HG02588 (cell line): ENCODE measurements at regions not wholly inside any gene's neighbourhood (a gene's known extent, or its start where the extent isn't known, plus 50 kb on each side); places are given as distances from the start of the nearest gene placed in this dataset.

Experiments used
- ATAC-seq: cut with Tn5 transposase; IDR thresholded peaks from one replicate; pipeline ENCODE4 v1.9.1; 2021; ENCODE audit warnings: mild to moderate bottlenecking, moderate library complexity; ENCODE audit not compliant: unreplicated experiment

DNA sequence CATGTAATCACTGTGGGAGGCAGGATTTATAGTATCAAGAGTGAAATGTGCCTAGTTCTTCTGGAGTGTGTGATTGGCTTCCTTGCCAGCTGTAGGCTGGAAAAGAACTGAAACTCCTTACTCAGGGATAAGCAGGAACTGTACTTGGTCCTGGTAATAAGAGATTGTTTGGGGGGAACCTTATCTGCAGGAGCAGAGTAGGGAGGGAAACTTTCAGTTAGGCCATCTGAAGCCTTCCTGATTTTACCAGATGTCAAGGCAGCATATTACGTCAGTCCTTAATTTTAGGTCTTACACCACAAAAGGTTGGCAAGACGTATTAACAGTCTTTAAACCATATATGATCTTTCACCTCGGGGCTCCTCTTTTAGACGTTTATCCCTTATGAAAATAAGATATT lies 231.5 kb upstream of the FMR1 start:
- no peak for ATAC-seq

DNA sequence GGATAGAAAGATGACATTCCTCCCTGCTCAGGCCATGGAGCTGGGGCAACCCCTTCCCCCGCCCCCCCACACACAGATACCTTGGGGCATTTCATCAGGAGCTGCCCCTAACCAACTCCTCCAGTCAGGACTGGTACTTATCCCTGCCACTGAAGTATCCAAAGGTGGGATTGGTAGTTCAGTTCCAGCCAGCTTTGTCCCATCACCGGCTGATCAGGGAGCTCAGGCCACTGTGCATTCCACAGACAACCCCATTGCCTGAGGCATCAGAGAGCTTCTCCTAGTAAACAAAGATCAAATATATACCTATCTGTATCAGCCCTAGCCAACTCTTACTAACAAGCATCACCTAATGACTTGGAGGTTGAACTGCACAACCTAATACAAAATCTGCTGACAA lies 218.2 kb upstream of the FMR1 start:
- no peak for ATAC-seq

DNA sequence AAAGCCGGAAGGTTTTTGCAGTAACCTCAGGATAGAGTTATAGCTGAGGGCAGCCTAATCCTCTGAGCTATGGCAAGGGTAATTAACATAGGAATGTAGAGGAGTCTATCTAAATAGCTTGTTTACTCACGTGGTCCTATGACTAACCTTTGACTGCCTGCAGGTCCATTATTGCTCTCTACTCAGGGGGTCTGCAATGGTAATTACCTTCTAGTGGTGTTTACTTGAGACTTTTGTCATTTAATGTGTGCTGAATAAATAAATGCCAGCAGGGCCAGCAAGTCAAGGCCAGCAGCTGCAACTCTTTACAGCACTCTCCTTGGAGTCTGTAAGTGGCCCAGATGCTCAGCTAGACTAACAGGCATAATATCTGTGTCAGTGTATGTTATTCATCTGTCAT lies 212.7 kb upstream of the FMR1 start:
- ATAC-seq = no peak

- ATAC-seq = no peak
Observed at GRCh38 chrX:147710301-147710700, 201.4 kb upstream of the FMR1 start.

- no peak for ATAC-seq
Observed at GRCh38 chrX:147733369-147733768, 178.3 kb upstream of the FMR1 start.

- no peak for ATAC-seq
Observed at GRCh38 chrX:147735364-147735763, 176.4 kb upstream of the FMR1 start.

- no peak for ATAC-seq
Observed at GRCh38 chrX:147736045-147736444, 175.7 kb upstream of the FMR1 start.

- no peak for ATAC-seq
Observed at GRCh38 chrX:147737690-147738089, 174.0 kb upstream of the FMR1 start.

- ATAC-seq = no peak
Observed at GRCh38 chrX:147738265-147738664, 173.5 kb upstream of the FMR1 start.

DNA sequence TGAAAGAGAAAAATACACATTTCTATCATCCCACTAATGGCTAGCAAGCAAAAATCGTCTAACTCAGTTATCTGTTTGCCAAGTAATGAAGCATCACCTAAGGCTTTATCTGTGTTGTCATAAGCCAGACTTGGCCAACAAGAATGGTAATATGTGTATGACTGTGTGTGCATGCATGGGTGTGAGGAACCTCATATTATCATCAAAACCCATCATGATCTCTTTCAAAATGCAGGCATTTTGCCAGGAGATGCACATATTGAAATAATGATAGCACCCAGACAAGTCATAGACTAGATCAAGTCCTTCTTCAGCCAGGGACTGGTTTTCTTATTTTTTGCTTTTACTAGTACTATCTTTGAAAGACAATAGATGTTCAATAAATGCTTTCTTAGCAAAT lies 172.5 kb upstream of the FMR1 start:
- ATAC-seq = no peak

DNA sequence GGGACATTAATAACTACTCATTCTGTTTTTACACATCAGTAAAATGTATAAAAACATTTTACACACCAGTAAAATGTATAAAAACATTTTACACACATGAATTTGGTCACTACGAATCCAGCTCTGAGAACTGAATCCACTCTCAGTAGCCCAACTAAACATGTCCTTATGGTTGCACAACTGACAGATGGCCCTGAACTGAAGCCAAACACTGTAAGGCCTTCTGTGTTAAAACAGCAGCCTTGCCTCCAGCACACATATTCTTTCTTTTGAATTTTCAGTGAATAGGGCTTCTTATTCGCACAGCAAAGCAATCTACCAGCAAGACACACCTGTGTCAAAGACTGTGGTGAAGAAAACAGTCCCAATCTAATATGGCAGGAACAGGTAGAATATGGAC lies 169.9 kb upstream of the FMR1 start:
- ATAC-seq = no peak

DNA sequence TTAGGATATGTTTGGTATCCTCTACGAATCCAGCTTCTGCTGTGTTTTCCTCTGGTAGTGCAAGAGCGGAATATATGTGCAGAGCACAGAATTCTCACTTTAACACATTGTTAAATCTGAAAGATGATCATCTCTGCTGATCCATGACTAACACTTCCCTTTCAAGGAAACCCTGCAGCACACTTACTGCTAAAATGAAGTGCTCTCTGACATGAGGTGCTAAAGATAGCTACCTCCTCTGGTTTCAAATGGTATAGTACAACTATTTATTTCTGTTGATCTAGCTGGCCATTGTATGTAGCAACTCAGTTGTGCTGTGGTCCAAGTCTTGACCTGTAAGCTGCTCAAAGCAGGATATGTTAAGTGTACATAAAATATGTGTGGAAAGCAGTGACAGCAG lies 162.4 kb upstream of the FMR1 start:
- ATAC-seq = no peak

GRCh38 chrX:147757750-147758149 lies 154.0 kb upstream of the FMR1 start:
- no peak for ATAC-seq

GRCh38 chrX:147763131-147763530 lies 148.6 kb upstream of the FMR1 start:
- no peak for ATAC-seq

DNA sequence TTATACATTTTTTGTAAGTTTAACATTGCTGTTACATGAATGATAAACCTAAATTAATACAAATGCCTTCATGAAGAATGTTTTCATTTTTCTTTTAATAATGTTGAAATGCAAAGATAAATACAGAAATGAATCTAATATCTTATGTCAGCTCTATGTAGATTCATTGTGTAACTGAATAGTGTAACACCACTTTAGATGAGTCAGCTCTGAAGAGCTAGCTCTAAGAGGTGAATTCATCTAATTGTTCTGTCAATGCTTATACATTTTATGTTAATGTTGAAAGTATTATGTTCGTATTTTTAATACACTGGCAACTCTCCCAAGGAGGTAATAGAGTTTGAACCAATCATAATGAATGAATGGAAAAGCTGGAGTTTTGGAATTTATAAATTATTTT lies 146.9 kb upstream of the FMR1 start:
- no peak for ATAC-seq

DNA sequence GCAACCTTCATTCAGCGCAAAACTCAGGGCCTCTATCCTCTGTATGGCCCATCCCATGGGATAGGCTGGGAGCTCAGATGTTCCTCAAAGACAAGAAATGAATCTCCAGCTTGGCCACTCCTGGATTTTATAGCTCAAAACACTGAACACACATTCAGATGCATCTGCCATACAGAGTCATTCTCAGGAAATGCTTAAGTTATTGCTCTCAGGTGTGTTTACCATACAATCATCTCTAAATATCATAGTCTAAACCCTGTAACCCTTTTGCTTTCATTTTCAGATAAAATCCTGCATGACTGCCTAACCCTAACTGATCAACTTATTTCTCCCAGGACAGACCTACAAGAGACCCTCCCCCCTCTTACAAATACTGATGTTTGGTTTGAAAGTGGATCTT lies 140.9 kb upstream of the FMR1 start:
- ATAC-seq = no peak

DNA sequence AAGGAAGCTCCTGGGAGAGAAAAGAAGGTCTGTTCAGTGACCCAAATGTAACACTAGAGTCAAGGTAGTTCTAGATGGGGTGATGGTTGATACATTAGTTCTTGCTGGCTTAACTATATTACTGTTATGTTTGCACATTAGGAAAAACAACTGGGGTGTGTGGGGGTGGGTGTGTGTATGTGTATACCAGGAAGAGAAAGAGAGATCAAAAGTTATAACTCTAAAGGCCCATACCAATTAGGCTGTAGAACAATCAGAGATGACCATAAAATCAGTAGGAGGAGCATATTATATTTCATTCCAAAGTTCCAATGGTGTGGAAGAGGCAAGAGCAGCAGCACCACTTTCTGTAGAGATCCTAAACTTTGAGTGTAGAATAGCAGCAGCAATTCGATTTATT lies 134.7 kb upstream of the FMR1 start:
- ATAC-seq = no peak

DNA sequence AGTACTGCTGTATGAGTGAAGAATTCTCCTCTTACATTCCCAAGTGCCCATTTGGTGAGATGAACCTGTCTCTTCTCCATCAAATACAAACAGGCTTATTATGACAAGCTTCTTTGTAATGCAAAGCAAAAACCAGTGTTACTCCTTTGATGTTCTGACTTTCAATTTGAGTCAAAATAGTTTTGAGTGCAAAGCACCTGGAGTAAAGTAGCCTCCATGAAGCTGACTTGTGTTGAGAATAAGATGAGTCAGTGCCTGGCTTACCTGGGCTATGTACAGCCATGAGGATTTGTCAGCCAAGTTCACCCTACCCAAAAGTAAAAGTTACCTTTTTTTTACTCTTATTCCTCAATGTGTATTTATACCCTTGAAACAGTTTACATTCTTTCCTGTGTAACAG lies 132.5 kb upstream of the FMR1 start:
- no peak for ATAC-seq

DNA sequence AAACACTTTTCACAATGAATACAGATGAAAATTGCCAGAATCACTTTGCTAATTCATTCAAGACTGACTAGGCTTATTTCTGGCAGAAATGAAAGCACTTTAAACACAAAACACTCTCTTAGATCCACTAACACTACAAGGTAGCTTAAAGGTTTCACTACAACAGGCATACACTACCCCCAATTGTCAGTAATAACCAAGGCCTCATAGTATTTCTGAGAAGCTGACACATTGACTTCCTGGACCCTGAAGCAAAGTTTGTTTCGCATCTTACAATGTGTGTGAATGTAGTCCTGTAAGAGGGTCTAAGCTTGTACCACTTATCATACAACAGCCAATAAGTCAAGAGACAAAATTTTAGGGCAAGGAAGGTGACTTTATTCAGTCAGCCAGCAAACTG lies 129.9 kb upstream of the FMR1 start:
- no peak for ATAC-seq

GRCh38 chrX:147788641-147789350 lies 122.9 kb upstream of the FMR1 start:
- no peak for ATAC-seq

DNA sequence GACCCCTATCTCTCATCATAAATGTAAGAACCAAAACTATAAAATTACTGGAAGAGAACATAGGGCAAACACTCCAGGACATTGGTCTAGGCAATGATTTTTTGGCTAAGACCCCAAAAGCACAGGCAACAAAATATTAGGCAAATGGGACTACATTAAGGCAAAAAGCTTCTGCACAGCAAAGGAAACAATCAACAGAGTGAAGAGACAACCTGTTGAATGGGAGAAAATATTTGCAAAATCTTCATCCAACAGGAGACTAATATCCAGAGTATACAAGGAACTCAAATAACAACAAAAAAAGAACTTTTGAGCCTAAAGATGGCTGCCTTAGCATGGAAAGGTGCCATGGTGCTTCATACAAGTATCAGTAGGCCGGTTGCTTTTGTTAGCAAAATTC lies 111.1 kb upstream of the FMR1 start:
- no peak for ATAC-seq

DNA sequence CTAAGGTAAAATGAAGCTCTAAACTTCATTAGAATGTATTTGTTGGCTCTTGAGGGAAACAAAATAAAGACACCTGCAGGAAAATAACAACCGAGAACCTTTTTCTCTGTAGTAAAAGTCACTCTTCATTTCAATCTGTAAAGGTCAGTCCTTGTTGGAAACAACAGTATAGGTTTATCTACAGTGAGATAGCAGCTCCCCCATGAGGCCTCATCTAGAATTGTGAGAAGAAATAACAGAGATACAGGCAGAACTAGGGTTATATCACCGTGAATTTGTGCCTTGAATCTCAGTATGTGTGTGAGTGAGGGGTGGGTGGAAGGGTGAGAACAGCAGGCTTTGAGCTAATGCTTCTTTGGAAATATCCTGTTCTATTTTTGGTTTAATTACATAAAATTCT lies 107.8 kb upstream of the FMR1 start:
- no peak for ATAC-seq

GRCh38 chrX:147811803-147812202 lies 99.9 kb upstream of the FMR1 start:
- no peak for ATAC-seq
